ENCODE measurements at regions not wholly inside any gene's neighbourhood (a gene's known extent, or its start where the extent isn't known, plus 50 kb on each side); places are given as distances from the start of the nearest gene placed in this dataset.
"Not testable (repeated sequence)": the region's sequence is repeated elsewhere in the genome, so short reads cannot be mapped to it uniquely, and the experiment has no call there.

DNA sequence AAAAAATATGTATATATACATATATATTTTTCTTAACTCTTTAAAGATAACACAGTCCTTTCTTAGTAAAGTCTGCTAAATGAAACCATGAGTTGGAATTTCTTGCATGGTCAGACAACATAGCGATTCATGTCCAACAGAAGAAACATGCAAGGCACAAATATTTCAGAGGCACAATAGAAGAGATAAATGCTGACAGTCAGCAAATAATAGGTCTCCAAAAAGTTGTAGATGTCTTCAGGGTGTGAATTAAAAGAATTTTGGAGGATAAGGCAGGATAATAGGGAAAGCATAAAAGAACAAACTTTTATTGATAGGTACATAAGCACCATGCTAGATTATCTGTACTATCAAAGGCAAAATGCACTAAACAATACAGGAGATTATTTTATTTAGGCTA lies 800.2 kb downstream of the PLCL1 start:
- DNase-seq, result no peak

DNA sequence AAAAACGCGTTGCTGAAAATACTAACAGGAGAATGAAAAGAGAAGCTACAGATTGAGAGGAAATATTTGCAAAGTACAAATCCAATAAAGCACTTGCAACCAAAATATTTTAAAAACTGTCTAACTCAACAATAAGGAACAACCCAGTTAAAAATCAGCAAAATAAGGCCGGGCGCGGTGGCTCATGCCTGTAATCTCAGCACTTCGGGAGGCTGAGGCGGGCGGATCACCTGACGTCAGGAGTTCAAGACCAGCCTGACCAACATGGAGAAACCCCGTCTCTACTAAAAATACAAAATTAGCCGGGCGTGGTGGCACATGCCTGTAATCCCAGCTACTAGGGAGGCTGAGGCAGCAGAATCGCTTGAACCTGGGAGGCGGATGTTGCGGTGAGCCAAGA lies 798.6 kb downstream of the PLCL1 start:
- not testable (repeated sequence) for DNase-seq

DNA sequence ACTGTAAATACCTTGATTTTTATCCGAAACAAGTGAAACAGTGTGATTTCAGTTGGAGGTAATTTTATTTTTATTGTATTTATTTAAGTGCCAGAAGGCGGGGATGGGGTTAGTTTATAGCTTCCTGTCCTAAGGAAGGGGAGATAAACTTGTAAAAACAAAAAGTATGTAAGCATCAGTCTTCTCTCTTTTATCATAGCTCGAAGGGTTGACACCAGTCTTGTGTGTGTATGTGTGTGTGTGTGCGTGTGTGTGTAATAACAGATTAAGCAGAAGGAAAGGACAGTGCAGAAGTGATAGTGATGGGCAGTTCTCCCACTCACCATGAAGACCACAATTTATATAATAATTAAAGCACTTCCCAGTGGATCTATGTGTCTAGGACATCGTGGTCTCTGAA lies 793.3 kb downstream of the PLCL1 start:
- no peak for DNase-seq

DNA sequence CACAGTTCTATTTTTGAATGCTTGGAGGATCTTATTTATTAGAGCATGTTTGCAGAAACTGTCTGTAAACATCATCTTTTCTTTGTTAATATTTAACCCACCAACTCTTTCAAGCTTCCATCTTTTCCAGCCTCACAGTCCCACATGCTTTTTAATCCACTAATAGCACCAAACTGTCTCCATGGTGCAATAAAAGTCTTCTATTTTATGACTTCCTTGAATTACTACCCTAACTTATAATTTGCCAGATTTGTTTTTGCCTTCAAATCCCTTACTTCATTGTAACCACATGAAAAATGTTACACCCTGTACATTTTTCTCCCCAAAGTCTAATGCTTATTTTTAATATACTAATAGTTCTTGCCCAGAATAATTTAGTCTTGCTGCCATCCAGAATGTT lies 792.6 kb downstream of the PLCL1 start:
- DNase-seq, result no peak

GRCh38 chr2:198595721-198596120 lies 791.3 kb downstream of the PLCL1 start:
- DNase-seq, result no peak

GRCh38 chr2:198591586-198591985 lies 787.2 kb downstream of the PLCL1 start:
- DNase-seq, result no peak

- DNase-seq, result no peak
Measured at GRCh38 chr2:198587741-198588140, 783.3 kb downstream of the PLCL1 start.

DNA sequence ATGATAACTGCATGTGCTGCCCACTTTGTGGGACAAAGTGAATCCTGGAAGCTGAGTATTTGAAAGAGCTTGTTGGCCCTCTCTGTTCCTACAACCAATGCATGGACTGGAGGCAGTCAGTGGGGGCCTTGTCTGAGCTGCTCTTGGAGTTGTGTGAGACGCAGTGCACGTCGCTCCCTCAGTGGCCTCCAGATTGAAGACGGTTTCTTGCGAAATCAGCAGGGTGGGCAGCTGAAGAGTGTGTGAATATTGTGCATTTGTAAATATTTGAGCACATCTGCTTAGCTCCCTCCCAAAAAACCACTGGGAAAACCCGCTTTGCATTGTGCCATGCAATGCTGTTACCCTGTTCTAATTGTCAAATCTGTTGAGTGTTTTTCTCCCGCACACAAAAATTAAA lies 782.8 kb downstream of the PLCL1 start:
- DNase-seq, result no peak

- no peak for DNase-seq
Measured at GRCh38 chr2:198571393-198571792, 767.0 kb downstream of the PLCL1 start.

- no peak for DNase-seq
Measured at GRCh38 chr2:198558176-198558575, 753.8 kb downstream of the PLCL1 start.

DNA sequence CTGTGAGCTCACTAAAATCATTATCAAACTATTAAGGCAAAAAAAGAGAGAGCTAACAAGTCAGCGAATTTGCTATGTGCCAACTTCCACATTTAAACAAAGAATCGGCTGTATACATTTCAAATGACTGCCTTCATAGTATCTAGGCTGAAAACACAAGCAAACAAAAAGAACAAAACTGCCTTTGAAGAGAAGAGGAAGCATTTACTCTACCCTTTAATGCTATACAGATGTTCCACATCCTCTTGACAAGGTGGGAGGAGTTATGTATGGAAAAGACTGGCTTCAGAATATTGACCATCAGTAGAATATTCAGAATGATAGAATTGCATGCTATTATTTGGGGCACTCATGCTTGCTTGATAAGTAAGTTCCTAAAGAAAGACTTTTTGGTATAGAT lies 741.7 kb downstream of the PLCL1 start:
- no peak for DNase-seq

DNA sequence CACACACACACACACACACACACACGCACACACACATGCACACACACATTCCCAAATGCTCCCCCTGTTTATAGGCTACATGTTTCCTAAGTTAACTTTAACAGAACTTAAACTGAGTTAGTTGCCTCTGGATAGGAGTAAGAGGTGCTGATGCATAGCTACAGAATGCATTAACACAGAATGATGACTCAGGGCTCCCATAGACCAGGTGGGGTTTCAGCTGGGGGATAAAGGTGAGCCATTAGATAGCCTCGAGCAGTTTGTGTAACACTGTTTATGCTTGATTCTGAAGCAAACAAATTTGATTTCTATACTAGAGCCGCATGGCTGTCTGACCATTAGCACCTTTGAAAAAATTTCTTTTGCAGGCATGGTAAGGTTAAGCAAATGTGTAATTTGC lies 741.0 kb downstream of the PLCL1 start:
- DNase-seq, result no peak

DNA sequence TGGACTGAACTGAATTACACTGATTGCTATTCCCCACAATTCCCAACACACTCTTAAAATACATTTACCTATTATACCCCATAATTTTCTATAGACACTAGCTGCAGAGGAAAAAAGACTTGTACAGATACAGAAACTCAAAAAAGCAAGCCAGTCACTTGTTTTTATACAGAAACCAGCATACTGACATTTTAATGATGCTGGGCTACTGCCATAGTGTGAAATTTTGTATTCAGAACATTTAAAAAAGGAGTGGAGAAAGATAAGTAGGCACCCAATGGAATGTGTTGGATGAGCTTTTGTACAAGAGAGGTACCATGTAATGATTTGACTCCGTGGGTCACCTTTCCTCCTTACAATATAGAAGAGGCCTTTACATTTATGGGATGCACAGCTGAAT lies 740.1 kb downstream of the PLCL1 start:
- DNase-seq, result no peak

- no peak for DNase-seq
Measured at GRCh38 chr2:198534756-198535155, 730.4 kb downstream of the PLCL1 start.

DNA sequence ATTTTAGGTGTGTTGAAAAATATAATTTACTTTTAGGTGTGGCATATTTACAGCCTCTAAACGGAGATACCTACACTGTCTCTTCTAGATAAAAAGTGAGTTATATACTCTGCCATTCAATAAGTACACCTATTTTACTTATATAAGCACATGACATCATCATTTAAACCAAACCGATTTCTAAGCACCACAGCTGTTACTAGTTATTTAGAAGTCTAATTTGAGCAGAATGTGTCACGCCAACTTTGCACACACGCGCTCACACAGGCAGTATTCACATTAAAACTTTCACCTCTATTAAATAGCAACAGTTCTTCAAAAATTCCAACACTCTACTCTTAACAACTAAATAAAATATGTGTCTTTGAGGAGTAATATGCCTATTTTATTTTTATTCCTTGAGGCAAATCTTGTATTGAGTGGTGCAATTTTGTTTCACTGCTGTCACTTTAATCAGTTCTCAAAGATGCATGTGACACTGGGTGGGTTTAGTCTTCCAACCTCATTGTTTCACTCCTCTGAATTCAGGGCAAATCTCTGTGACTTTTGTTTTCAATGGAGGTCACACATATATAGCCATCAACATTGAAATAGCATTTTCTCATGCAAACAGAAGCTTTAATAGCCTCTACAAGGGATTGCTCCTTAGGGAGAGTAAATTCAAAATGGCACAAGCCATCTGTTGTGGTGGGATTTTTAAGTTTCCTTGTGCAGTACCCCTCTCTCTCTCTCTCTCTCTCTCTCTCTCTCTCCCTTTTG lies 721.0 kb downstream of the PLCL1 start:
- DNase-seq, result no peak

GRCh38 chr2:198523710-198524109 lies 719.3 kb downstream of the PLCL1 start:
- no peak for DNase-seq

GRCh38 chr2:198518935-198519334 lies 714.5 kb downstream of the PLCL1 start:
- no peak for DNase-seq

- no peak for DNase-seq
Measured at GRCh38 chr2:198517976-198518375, 713.6 kb downstream of the PLCL1 start.

- DNase-seq, result not testable (repeated sequence)
Measured at GRCh38 chr2:198508610-198509009, 704.2 kb downstream of the PLCL1 start.

GRCh38 chr2:198499539-198499938 lies 695.1 kb downstream of the PLCL1 start:
- no peak for DNase-seq

- DNase-seq, result no peak
Measured at GRCh38 chr2:198498516-198498915, 694.1 kb downstream of the PLCL1 start.

GRCh38 chr2:198498048-198498447 lies 693.7 kb downstream of the PLCL1 start:
- no peak for DNase-seq

- no peak for DNase-seq
Measured at GRCh38 chr2:198494931-198495330, 690.5 kb downstream of the PLCL1 start.

DNA sequence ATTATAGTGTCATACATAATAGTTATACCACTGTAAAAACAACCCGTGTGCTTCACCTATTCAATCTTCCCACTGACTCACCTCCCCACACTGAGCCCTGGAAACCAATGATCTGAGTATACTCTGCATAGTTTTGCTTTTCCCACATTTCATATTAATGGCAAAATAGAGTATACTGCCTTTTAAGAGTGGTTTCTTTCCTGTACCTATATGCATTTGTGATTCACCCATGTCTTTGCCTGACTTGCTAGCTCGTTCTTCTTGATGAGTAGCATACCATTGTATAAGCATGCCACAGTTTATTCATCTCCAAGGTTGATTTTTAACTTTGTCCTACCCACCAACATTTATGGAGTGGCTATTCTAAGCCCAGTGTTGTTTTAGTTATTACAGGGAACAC lies 686.4 kb downstream of the PLCL1 start:
- DNase-seq, result no peak

- no peak for DNase-seq
Measured at GRCh38 chr2:198488964-198489363, 684.6 kb downstream of the PLCL1 start.
